ENCODE measurements at regions not wholly inside any gene's neighbourhood (a gene's known extent, or its start where the extent isn't known, plus 50 kb on each side); places are given as distances from the start of the nearest gene placed in this dataset.

- TF ChIP-seq, protein P1, sequence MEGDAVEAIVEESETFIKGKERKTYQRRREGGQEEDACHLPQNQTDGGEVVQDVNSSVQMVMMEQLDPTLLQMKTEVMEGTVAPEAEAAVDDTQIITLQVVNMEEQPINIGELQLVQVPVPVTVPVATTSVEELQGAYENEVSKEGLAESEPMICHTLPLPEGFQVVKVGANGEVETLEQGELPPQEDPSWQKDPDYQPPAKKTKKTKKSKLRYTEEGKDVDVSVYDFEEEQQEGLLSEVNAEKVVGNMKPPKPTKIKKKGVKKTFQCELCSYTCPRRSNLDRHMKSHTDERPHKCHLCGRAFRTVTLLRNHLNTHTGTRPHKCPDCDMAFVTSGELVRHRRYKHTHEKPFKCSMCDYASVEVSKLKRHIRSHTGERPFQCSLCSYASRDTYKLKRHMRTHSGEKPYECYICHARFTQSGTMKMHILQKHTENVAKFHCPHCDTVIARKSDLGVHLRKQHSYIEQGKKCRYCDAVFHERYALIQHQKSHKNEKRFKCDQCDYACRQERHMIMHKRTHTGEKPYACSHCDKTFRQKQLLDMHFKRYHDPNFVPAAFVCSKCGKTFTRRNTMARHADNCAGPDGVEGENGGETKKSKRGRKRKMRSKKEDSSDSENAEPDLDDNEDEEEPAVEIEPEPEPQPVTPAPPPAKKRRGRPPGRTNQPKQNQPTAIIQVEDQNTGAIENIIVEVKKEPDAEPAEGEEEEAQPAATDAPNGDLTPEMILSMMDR (IDR thresholded peaks at IDR 0.05; ENCODE audit: poor library complexity, severe bottlenecking), result no peak
- TF ChIP-seq MXI1 (conservative IDR thresholded peaks at IDR 0.05; ENCODE audit: poor library complexity, severe bottlenecking) (no peak), POLR2AphosphoS5 (IDR thresholded peaks at IDR 0.05) (no peak)
- TF ChIP-seq, protein P2, sequence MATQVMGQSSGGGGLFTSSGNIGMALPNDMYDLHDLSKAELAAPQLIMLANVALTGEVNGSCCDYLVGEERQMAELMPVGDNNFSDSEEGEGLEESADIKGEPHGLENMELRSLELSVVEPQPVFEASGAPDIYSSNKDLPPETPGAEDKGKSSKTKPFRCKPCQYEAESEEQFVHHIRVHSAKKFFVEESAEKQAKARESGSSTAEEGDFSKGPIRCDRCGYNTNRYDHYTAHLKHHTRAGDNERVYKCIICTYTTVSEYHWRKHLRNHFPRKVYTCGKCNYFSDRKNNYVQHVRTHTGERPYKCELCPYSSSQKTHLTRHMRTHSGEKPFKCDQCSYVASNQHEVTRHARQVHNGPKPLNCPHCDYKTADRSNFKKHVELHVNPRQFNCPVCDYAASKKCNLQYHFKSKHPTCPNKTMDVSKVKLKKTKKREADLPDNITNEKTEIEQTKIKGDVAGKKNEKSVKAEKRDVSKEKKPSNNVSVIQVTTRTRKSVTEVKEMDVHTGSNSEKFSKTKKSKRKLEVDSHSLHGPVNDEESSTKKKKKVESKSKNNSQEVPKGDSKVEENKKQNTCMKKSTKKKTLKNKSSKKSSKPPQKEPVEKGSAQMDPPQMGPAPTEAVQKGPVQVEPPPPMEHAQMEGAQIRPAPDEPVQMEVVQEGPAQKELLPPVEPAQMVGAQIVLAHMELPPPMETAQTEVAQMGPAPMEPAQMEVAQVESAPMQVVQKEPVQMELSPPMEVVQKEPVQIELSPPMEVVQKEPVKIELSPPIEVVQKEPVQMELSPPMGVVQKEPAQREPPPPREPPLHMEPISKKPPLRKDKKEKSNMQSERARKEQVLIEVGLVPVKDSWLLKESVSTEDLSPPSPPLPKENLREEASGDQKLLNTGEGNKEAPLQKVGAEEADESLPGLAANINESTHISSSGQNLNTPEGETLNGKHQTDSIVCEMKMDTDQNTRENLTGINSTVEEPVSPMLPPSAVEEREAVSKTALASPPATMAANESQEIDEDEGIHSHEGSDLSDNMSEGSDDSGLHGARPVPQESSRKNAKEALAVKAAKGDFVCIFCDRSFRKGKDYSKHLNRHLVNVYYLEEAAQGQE (IDR thresholded peaks at IDR 0.05; ENCODE audit: borderline replicate concordance), result no peak
These were observed 639.9 kb upstream of the FBXO33 start for GRCh38 chr14:40072175-40072574.

Measured in neural cell (in vitro differentiated cells).